ENCODE measurements at regions not wholly inside any gene's neighbourhood (a gene's known extent, or its start where the extent isn't known, plus 50 kb on each side); places are given as distances from the start of the nearest gene placed in this dataset.

- no peak overlapping the region for H3K4me3 Mint-ChIP-seq
- ChIA-PET POLR2A (no interaction called here), CTCF (no interaction called here)
- ATAC-seq (ENCODE audit: low read depth): no peak
- no peaks in the 10 kb centered on the region for H3K36me3 Mint-ChIP-seq (ENCODE audit: low read depth)
- no peak for DNase-seq
- no peak overlapping the region for H3K27ac Mint-ChIP-seq
- H3K4me1 Mint-ChIP-seq: no peaks in the 10 kb centered on the region
- intact Hi-C loops (cut with micrococcal nuclease): no loop called here
- TF ChIP-seq, protein P1, sequence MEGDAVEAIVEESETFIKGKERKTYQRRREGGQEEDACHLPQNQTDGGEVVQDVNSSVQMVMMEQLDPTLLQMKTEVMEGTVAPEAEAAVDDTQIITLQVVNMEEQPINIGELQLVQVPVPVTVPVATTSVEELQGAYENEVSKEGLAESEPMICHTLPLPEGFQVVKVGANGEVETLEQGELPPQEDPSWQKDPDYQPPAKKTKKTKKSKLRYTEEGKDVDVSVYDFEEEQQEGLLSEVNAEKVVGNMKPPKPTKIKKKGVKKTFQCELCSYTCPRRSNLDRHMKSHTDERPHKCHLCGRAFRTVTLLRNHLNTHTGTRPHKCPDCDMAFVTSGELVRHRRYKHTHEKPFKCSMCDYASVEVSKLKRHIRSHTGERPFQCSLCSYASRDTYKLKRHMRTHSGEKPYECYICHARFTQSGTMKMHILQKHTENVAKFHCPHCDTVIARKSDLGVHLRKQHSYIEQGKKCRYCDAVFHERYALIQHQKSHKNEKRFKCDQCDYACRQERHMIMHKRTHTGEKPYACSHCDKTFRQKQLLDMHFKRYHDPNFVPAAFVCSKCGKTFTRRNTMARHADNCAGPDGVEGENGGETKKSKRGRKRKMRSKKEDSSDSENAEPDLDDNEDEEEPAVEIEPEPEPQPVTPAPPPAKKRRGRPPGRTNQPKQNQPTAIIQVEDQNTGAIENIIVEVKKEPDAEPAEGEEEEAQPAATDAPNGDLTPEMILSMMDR (IDR thresholded peaks at IDR 0.05): no peak
- peaks cover 3% of the 10 kb centered on the region for H3K9me3 Mint-ChIP-seq
- no peaks in the 10 kb centered on the region for H3K27me3 Mint-ChIP-seq
Observed at GRCh38 chr3:859135-859534, 233.7 kb upstream of the CNTN6 start.

DNA sequence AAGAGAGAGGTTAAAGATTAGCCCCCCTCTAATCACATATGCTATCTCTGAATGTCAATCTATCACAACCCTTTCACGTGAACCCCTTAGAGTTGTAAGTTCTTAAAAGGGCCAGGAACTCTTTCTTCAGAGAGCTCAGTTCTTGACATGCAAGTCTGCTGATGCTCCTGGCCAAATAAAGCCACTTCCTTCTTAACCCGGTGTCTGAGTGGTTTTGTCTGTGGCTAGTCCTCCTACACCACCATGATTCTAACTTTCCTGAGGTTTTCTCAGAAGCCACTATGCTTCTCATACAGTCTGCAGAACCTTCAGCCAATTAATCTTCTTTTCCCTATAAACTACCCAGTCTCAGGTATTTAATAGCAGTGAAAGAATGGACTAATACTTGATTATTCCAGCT is 231.1 kb upstream of the CNTN6 start:
- Mint-ChIP-seq H3K4me3 (no peak overlapping the region), H3K4me1 (no peaks in the 10 kb centered on the region), H3K9me3 (peaks cover 3% of the 10 kb centered on the region), H3K36me3 (ENCODE audit: low read depth) (no peaks in the 10 kb centered on the region), H3K27me3 (no peaks in the 10 kb centered on the region), H3K27ac (no peak overlapping the region)
- ATAC-seq (ENCODE audit: low read depth) (no peak), DNase-seq (no peak)
- ChIA-PET POLR2A (no interaction called here), CTCF (no interaction called here)
- intact Hi-C loops (cut with micrococcal nuclease): no loop called here
- TF ChIP-seq, protein P1 (IDR thresholded peaks at IDR 0.05): no peak

DNA sequence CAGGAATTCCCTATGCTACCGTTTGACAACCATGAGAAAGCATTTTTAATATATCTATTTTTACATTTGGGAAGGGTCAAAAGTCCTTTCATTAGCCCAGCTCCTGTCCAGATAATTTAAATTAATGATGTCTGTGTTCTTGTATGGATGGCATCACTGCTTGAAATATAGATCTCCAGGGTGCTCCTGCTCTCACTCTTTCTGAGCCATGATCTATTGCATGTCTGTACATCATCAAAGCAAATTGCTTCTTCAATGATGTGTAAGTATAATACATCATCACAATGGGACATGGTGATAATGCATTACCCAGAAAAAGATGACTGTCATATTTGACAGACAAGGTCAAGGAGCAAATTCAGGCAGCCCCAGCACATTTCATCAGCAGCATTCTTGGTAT is 223.6 kb upstream of the CNTN6 start:
- no peaks in the 10 kb centered on the region for H3K4me1 Mint-ChIP-seq
- intact Hi-C loops (cut with micrococcal nuclease): no loop called here
- CTCF ChIA-PET: no interaction called here

GRCh38 chr3:869734-870133 is 223.1 kb upstream of the CNTN6 start:
- Mint-ChIP-seq H3K27me3 (no peaks in the 10 kb centered on the region), H3K27ac (no peak overlapping the region), H3K4me3 (no peak overlapping the region), H3K4me1 (no peaks in the 10 kb centered on the region), H3K36me3 (ENCODE audit: low read depth) (no peaks in the 10 kb centered on the region), H3K9me3 (no peaks in the 10 kb centered on the region)
- intact Hi-C loops (cut with micrococcal nuclease): no loop called here
- ChIA-PET POLR2A (no interaction called here), CTCF (no interaction called here)
- ATAC-seq (ENCODE audit: low read depth) (no peak), DNase-seq (no peak)
- TF ChIP-seq, protein P1 (IDR thresholded peaks at IDR 0.05): no peak

More for the DNA sequence above, 223.6 kb upstream of the CNTN6 start:
- Mint-ChIP-seq H3K27ac (no peak overlapping the region), H3K27me3 (no peaks in the 10 kb centered on the region), H3K9me3 (no peaks in the 10 kb centered on the region), H3K36me3 (ENCODE audit: low read depth) (no peaks in the 10 kb centered on the region), H3K4me3 (no peak overlapping the region)
- POLR2A ChIA-PET: no interaction called here
- DNase-seq (no peak), ATAC-seq (ENCODE audit: low read depth) (no peak)
- TF ChIP-seq, protein P1 (IDR thresholded peaks at IDR 0.05): no peak

- POLR2A ChIA-PET: no interaction called here
- no peaks in the 10 kb centered on the region for H3K9me3 Mint-ChIP-seq
- TF ChIP-seq, protein P1 (IDR thresholded peaks at IDR 0.05): no peak
Observed at GRCh38 chr3:871651-872050, 221.2 kb upstream of the CNTN6 start.

More at GRCh38 chr3:871651-872050, 221.2 kb upstream of the CNTN6 start:
- intact Hi-C loops (cut with micrococcal nuclease): no loop called here
- Mint-ChIP-seq H3K36me3 (ENCODE audit: low read depth) (no peaks in the 10 kb centered on the region), H3K4me3 (no peak overlapping the region), H3K27me3 (no peaks in the 10 kb centered on the region), H3K27ac (no peak overlapping the region), H3K4me1 (no peaks in the 10 kb centered on the region)
- no peak for DNase-seq
- no peak for ATAC-seq (ENCODE audit: low read depth)
- CTCF ChIA-PET: no interaction called here

All from activated B cell treated with CpG ODN at 0.5 μM for 24 hours (primary cell).